ENCODE measurements at regions not wholly inside any gene's neighbourhood (a gene's known extent, or its start where the extent isn't known, plus 50 kb on each side); places are given as distances from the start of the nearest gene placed in this dataset.

- H3K9me3 Mint-ChIP-seq, result peaks cover 0 to 7% of the 10 kb centered on the region in 2 donors
- no peak for DNase-seq (ENCODE audit: low spot score in 2 of 2)
Observed at GRCh38 chr15:97728791-97729190, 231.7 kb upstream of the ARRDC4 start.

DNA sequence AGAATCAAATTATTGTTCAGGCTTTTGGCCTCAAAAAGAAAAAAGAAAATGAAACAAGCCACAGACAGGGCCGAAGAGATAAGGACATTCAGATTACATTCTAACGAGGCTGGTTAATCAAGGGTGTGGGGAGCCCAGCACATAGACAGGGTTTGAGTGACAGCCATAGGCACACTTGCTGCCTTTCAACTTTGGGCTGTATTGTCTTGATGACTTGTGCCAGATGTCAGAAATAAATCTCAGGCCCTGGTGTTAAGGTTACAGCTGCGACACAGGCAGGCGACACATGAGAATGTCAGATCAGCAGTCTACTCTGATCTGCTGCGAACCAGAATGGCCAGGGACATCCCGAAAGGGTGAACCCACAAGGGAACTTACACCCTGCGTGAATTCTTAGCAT is 231.2 kb upstream of the ARRDC4 start:
- H3K36me3 Mint-ChIP-seq, result no peaks in the 10 kb centered on the region
- H3K9me3 Mint-ChIP-seq, result peaks cover 0 to 7% of the 10 kb centered on the region in 2 donors
- H3K27ac Mint-ChIP-seq, result no peak overlapping the region
- ATAC-seq (no peak), DNase-seq (ENCODE audit: low spot score in 2 of 2) (no peak)

More at GRCh38 chr15:97728791-97729190, 231.7 kb upstream of the ARRDC4 start:
- Mint-ChIP-seq H3K36me3 (no peaks in the 10 kb centered on the region), H3K27ac (no peak overlapping the region)
- no peak for ATAC-seq

GRCh38 chr15:97730315-97730714 is 230.2 kb upstream of the ARRDC4 start:
- ATAC-seq (no peak), DNase-seq (ENCODE audit: low spot score in 2 of 2) (no peak)
- H3K9me3 Mint-ChIP-seq, result peaks cover 0 to 7% of the 10 kb centered on the region in 2 donors

DNA sequence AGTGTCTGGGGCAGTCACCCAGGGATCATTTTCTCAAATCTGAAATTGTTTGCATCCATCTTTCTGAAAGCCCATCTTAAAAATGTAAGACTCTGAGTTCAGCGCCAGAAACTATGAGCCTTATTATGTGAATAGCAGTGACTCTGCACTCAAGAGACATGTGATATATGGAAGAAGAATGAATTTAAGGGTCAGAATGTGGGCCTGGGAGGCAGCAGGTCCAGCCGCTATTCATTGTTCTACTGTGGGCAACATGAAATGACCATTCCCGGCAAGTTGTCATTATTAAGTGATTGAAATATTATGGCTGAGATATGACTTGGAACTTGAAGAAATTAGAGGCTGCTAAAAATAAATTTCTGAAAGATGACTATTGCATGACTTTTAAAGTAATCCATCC is 228.6 kb upstream of the ARRDC4 start:
- no peak for ATAC-seq
- Mint-ChIP-seq H3K9me3 (peaks cover 0 to 4% of the 10 kb centered on the region in 2 donors), H3K36me3 (no peaks in the 10 kb centered on the region), H3K27ac (no peak overlapping the region)
- DNase-seq (ENCODE audit: low spot score in 2 of 2), result no peak

More at GRCh38 chr15:97730315-97730714, 230.2 kb upstream of the ARRDC4 start:
- no peak overlapping the region for H3K27ac Mint-ChIP-seq
- no peaks in the 10 kb centered on the region for H3K36me3 Mint-ChIP-seq

GRCh38 chr15:97733373-97733772 is 227.1 kb upstream of the ARRDC4 start:
- DNase-seq (ENCODE audit: low spot score in 2 of 2) (no peak), ATAC-seq (no peak)
- Mint-ChIP-seq H3K36me3 (no peaks in the 10 kb centered on the region), H3K27ac (no peak overlapping the region), H3K9me3 (peaks cover 0 to 4% of the 10 kb centered on the region in 2 donors)

GRCh38 chr15:97736748-97737147 is 223.8 kb upstream of the ARRDC4 start:
- ATAC-seq, result no peak
- Mint-ChIP-seq H3K9me3 (peaks cover 0 to 5% of the 10 kb centered on the region in 2 donors), H3K36me3 (no peaks in the 10 kb centered on the region)

DNA sequence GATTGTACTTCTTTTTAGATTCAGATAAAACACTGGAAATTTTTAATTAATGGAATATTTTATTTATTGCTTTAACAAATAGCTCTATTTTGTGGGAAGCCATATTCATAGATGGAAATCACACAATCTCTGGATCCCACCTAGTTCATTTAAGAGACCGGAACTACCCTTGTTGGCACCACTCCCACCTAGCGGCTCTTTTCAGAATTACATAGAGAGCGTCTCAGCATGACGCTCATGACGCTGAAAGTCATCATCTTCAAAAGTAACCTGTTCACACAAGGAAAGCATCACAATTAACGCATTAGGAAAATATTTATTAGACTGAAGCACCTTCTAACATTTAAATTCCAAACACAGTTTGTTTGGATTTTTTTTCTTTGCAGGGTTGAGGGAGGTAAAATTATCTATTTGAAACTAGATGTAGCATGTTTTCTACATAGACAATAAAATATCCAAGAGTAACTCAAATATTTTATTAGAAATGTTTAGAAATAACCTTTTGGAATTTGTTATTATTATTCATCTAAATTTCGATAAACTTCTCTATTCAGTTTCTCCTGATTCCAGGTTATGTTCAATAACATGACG is 214.9 kb upstream of the ARRDC4 start:
- no peaks in the 10 kb centered on the region for H3K36me3 Mint-ChIP-seq
- no peak overlapping the region for H3K27ac Mint-ChIP-seq
- H3K9me3 Mint-ChIP-seq, result no peaks in the 10 kb centered on the region
- peak in 1 of 2 donors; percentile 60 for ATAC-seq
- peak in 1 of 2 donors; percentile 63 for DNase-seq (ENCODE audit: low spot score in 2 of 2)

More at GRCh38 chr15:97736748-97737147, 223.8 kb upstream of the ARRDC4 start:
- DNase-seq (ENCODE audit: low spot score in 2 of 2), result no peak
- H3K27ac Mint-ChIP-seq, result no peak overlapping the region

DNA sequence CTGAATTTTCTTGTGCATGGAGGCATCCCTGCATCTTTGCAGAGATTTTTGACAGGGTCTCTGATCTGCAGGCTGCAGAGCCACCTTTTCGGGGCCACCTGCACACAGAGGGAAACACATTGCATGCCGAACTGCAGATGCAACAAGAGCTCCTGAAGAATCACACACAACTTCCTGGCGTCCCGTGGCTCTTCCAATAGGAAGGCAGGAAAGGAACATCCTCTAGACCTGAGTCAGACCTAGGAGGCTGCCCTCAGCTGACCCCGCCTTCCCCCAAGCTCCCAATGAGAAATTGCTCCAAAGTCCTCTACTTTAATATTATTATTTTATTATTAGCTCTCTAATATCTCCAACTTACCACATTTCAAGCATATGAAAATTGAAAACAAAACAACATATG is 213.2 kb upstream of the ARRDC4 start:
- no peaks in the 10 kb centered on the region for H3K36me3 Mint-ChIP-seq
- no peaks in the 10 kb centered on the region for H3K9me3 Mint-ChIP-seq
- ATAC-seq (no peak), DNase-seq (ENCODE audit: low spot score in 2 of 2) (no peak)
- no peak overlapping the region for H3K27ac Mint-ChIP-seq

- Mint-ChIP-seq H3K27ac (no peak overlapping the region), H3K36me3 (no peaks in the 10 kb centered on the region), H3K9me3 (no peaks in the 10 kb centered on the region)
- no peak for DNase-seq (ENCODE audit: low spot score in 2 of 2)
- ATAC-seq, result no peak
Observed at GRCh38 chr15:97748576-97748975, 211.9 kb upstream of the ARRDC4 start.

DNA sequence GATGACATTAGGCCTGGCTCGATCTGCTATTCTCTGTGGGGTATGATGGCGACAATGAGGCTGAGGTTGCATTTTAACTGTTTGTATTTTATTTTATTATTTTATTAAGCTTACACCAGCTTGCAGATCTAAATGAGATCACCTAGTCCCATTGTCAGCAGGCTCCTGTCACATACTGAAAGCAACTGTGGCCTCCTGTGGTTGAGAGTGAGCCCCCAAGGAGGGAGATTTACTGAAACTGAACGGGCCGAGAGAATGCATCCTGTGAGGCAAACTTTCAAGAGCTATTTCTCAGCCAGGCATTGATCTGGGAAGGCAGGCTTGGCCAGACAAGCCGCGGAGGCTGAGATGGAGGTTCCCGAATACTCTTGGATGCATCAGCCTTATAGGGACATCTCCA is 210.4 kb upstream of the ARRDC4 start:
- Mint-ChIP-seq H3K9me3 (no peaks in the 10 kb centered on the region), H3K27ac (no peak overlapping the region), H3K36me3 (no peaks in the 10 kb centered on the region)
- DNase-seq (ENCODE audit: low spot score in 2 of 2) (no peak), ATAC-seq (no peak)

DNA sequence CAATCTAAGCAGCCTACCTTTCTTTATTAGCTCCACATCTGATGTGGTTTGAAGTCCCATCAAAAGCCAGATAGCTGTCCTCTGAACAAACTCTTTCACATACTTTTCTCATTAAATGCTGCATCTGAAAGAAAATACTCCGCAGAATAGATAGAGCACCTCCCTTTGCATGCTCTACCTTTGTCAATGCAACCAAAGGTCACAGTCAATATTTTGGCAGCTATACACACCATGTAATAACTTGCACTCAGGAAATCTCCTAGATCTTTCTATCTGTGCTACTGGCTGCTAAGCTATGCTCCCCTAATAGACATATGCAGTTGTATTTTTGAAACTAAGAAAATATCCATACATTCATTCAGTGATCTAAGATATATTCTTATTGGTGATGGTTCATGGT is 204.8 kb upstream of the ARRDC4 start:
- no peak for ATAC-seq
- Mint-ChIP-seq H3K27ac (no peak overlapping the region), H3K9me3 (no peaks in the 10 kb centered on the region), H3K36me3 (no peaks in the 10 kb centered on the region)
- DNase-seq (ENCODE audit: low spot score in 2 of 2), result no peak

DNA sequence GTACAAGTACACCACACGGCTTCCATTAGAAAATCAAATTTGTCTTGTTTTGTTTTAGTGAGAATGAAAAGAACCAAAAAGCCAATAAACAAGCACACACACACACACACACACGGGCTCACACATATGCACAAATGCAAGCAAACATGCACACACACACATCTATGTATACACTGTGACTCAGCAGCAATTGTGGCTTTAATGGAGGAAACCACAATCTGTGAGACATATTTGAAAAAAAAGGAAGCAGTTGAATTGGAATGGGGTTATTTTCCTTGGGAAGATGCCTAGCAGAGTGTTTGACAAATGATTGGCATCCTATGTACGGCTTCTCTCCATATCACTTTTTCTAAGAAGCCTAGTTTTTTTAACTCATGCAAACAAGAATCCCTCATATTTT is 201.1 kb upstream of the ARRDC4 start:
- Mint-ChIP-seq H3K9me3 (peaks cover 0 to 3% of the 10 kb centered on the region in 2 donors), H3K27ac (no peak overlapping the region), H3K36me3 (no peaks in the 10 kb centered on the region)
- ATAC-seq (no peak), DNase-seq (ENCODE audit: low spot score in 2 of 2) (no peak)

GRCh38 chr15:97761110-97761509 is 199.4 kb upstream of the ARRDC4 start:
- H3K9me3 Mint-ChIP-seq, result peaks cover 0 to 3% of the 10 kb centered on the region in 2 donors
- no peaks in the 10 kb centered on the region for H3K36me3 Mint-ChIP-seq
- no peak overlapping the region for H3K27ac Mint-ChIP-seq
- DNase-seq (ENCODE audit: low spot score in 2 of 2), result no peak
- no peak for ATAC-seq

- Mint-ChIP-seq H3K9me3 (no peaks in the 10 kb centered on the region), H3K27ac (no peak overlapping the region), H3K36me3 (no peaks in the 10 kb centered on the region)
- no peak for ATAC-seq
- no peak for DNase-seq (ENCODE audit: low spot score in 2 of 2)
Observed at GRCh38 chr15:97783240-97783639, 177.3 kb upstream of the ARRDC4 start.

GRCh38 chr15:97786741-97787140 is 173.8 kb upstream of the ARRDC4 start:
- no peaks in the 10 kb centered on the region for H3K9me3 Mint-ChIP-seq
- no peaks in the 10 kb centered on the region for H3K36me3 Mint-ChIP-seq
- H3K27ac Mint-ChIP-seq, result no peak overlapping the region
- ATAC-seq, result no peak
- no peak for DNase-seq (ENCODE audit: low spot score in 2 of 2)

DNA sequence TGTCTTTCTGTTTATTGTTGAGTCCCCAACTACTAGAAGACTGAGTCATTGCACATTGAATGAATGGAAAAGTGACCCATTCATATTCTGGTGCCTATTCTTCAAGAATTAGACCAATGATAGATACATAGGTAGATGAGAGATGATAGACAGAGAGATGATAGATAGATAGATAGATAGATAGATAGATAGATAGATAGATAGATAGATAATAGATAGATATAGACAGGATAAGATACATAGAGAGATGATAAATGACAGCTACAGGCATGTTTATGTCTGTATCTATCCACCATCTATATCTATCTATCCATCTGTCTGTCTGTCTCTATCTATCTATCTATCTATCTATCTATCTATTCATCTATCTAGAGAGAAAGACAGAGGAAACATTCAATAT is 170.3 kb upstream of the ARRDC4 start:
- Mint-ChIP-seq H3K36me3 (no peaks in the 10 kb centered on the region), H3K27ac (no peak overlapping the region), H3K9me3 (no peaks in the 10 kb centered on the region)
- DNase-seq (ENCODE audit: low spot score in 2 of 2) (no peak), ATAC-seq (no peak)

DNA sequence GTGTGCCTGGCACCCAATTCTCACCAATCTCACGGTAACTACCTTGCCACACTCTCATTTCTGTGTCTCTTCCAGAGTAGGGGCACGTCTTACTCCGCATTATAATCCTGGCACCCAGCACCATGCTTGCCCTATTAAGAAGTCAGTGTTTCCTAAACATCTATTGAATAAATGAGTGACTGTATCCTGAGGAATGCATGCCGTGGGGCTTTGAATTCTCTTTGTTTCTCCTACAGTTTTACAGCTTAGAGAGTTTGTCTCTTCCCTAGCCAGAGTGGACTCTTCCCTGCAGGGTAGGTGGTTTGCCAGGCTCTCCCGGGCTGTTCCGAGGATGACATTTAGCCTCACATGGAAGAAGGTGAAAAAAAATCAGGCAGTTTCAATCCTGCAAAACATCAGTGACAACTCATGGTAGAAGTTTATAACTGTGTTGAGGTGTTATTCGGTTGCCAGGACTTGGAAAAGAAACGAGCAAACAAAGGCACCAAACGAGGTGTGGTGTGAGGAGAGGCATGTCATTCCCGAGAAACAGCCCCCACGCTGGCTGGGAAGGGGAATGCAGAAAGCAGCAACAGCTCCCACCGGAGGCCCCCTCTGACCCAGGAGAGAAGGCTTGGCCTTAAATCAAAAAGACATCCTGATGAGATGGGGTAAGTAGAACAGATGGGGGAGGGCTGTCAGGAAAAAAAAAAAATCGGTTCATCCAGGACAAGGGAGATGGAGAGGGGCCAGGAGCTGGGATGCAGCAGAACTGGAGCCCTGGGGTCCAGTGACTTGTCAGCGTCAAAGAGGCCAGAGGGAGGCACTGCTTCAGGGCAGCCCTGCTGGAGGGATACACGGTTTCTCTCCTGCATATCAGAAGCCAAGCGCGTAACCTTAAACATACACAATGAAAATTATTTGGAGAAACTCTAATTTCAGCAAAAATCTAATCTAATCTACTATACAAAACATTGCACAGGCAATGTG is 168.4 kb upstream of the ARRDC4 start:
- Mint-ChIP-seq H3K36me3 (no peaks in the 10 kb centered on the region), H3K9me3 (no peaks in the 10 kb centered on the region), H3K27ac (no peak overlapping the region)
- ATAC-seq (no peak), DNase-seq (ENCODE audit: low spot score in 2 of 2) (no peak)

DNA sequence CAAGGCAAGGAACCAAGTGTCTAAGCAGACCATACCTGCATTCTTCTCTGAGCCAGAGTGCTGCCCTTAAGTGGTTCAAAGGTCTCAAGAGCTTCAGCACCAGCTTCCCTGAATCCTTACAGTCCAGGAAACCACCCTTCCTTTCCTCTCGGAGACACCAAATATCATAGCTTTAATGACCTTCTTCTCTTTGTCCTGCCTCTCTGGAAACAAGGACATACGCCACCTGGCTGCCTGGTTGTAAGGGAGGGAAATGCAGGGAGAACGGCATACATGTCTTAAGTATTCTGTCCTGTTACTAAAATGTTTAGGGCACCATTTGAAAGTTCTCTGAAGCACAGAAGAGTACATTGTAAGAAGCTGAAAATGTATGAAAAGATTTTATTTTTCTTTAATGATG is 155.6 kb upstream of the ARRDC4 start:
- Mint-ChIP-seq H3K9me3 (peaks cover 0 to 4% of the 10 kb centered on the region in 2 donors), H3K27ac (no peak overlapping the region), H3K36me3 (no peaks in the 10 kb centered on the region)
- DNase-seq (ENCODE audit: low spot score in 2 of 2) (no peak), ATAC-seq (no peak)
